Fibroblast of lung (primary cell): ENCODE measurements at regions not wholly inside any gene's neighbourhood (a gene's known extent, or its start where the extent isn't known, plus 50 kb on each side); places are given as distances from the start of the nearest gene placed in this dataset.

Experiments used
- DNase-seq, 2 donors: peaks; one replicate each; pipeline versions ENCODE4 v3.0.0 to v3.0.0-alpha.2; 2010; ENCODE audit warnings: low read depth in 2 of 2
- H2AFZ ChIP-seq: 2 replicates; pipeline ENCODE4 v1.5.1; 2012; ENCODE audit warnings: low read length, control low read depth, inconsistent platforms
- H3K27ac ChIP-seq: 2 replicates; pipeline ENCODE4 v1.5.1; 2011; ENCODE audit warnings: low read length, control low read depth; ENCODE audit not compliant: insufficient read depth
- H3K27me3 ChIP-seq: 2 replicates; pipeline ENCODE4 v1.5.1; 2011; ENCODE audit warnings: mild to moderate bottlenecking, low read length; ENCODE audit not compliant: control insufficient read depth, insufficient read depth
- H3K36me3 ChIP-seq: 2 replicates; pipeline ENCODE4 v1.5.1; 2011; ENCODE audit warnings: low read length; ENCODE audit not compliant: control insufficient read depth, insufficient read depth
- H3K4me1 ChIP-seq: 2 replicates; pipeline ENCODE4 v1.5.1; 2011; ENCODE audit warnings: low read length; ENCODE audit not compliant: control insufficient read depth, insufficient read depth; ENCODE audit errors: extremely low read depth
- H3K4me2 ChIP-seq: 2 replicates; pipeline ENCODE4 v1.5.1; 2011; ENCODE audit warnings: low read length, control low read depth; ENCODE audit not compliant: insufficient read depth; ENCODE audit errors: extremely low read depth
- H3K4me3 ChIP-seq, 4 experiments: fragments of 200-600 bp in 1 of 4; sonication (generic) in 1 of 4; replicated peaks in 1 of 4; 2 replicates each; pipeline ENCODE4 v1.5.1; 2011 to 2016; ENCODE audit warnings: low read length in 4 of 4, low read depth in 3 of 4, mild to moderate bottlenecking in 3 of 4, control low read depth in 2 of 4, inconsistent platforms in 1 of 4, mixed read lengths in 1 of 4; ENCODE audit not compliant: insufficient read depth in 1 of 4; ENCODE audit errors: control extremely low read depth in 1 of 4
- H3K79me2 ChIP-seq: 2 replicates; pipeline ENCODE4 v1.5.1; 2012; ENCODE audit warnings: mild to moderate bottlenecking, low read length, inconsistent platforms; ENCODE audit not compliant: control insufficient read depth, insufficient read depth
- H3K9ac ChIP-seq: 2 replicates; pipeline ENCODE4 v1.5.1; 2011; ENCODE audit warnings: mild to moderate bottlenecking, low read length, control low read depth; ENCODE audit not compliant: insufficient read depth
- H3K9me3 ChIP-seq: 2 replicates; pipeline ENCODE4 v1.5.1; 2012; ENCODE audit warnings: low read depth, low read length; ENCODE audit not compliant: control insufficient read depth, insufficient read depth
- H4K20me1 ChIP-seq: 2 replicates; pipeline ENCODE4 v1.5.1; 2011; ENCODE audit warnings: low read length; ENCODE audit not compliant: control insufficient read depth, insufficient read depth; ENCODE audit errors: extremely low read depth
- EZH2 ChIP-seq: IDR thresholded peaks from 2 replicates; pipeline ENCODE4 v1.5.1; 2012; ENCODE audit warnings: low read length, control low read depth, mild to moderate bottlenecking; ENCODE audit errors: missing control alignments
- TF ChIP-seq, protein P1 (sequence below), 2 donors: IDR thresholded peaks in 1 of 2; conservative IDR thresholded peaks in 1 of 2; 1 replicate in 1 of 2; 2 replicates in 1 of 2; pipeline ENCODE4 v1.5.1; 2011 to 2012; ENCODE audit warnings: low read length in 2 of 2, control low read depth in 1 of 2, inconsistent platforms in 1 of 2, low read depth in 1 of 2, mild to moderate bottlenecking in 1 of 2

DNA sequence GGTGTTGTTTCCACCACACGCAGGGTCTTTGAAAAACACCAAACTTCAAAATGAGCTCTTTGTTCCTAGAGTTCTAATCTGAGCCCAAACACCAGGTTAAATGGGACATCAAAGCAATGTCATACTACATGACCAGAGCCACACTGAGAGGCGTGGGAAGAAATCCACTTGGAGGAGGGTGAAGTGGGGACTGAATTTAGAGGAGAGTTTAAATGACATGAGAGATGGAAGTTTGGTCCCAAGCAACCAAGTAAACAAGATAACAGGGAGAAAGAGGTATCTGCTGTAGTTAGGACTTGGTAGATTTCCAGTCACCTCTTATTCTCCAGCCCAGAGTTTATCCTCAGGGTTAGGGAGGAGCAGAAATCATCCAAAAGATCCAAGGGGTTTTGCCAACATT lies 290.9 kb upstream of the FAM78B start:
- H3K4me3 ChIP-seq = no peak overlapping the region
- no peak overlapping the region for H3K9ac ChIP-seq

DNA sequence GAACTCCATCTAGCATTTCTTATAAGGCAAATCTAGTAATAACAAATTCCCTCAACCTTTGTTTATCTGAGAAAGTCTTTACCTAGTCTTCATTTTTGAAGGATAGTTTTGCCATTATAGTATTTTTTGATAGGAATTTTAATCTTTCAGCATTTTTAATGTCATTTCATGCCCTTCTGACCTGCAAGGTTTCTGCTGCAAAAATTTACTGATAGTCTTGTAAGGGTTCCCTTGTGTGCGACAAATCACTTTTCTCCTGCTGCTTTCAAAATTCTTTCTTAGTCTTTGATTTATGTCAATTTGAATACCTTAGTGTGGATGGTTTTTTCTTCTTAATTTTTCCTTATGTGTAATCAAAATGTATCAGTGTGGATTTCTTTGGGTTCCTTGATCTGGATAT lies 297.5 kb upstream of the FAM78B start:
- H3K9ac ChIP-seq = no peak overlapping the region
- H3K27ac ChIP-seq = no peak overlapping the region
- H2AFZ ChIP-seq = no peak overlapping the region
- no peaks in the 10 kb centered on the region for H3K79me2 ChIP-seq
- H4K20me1 ChIP-seq = no peaks in the 10 kb centered on the region
- no peak for TF ChIP-seq EZH2
- TF ChIP-seq, protein P1, sequence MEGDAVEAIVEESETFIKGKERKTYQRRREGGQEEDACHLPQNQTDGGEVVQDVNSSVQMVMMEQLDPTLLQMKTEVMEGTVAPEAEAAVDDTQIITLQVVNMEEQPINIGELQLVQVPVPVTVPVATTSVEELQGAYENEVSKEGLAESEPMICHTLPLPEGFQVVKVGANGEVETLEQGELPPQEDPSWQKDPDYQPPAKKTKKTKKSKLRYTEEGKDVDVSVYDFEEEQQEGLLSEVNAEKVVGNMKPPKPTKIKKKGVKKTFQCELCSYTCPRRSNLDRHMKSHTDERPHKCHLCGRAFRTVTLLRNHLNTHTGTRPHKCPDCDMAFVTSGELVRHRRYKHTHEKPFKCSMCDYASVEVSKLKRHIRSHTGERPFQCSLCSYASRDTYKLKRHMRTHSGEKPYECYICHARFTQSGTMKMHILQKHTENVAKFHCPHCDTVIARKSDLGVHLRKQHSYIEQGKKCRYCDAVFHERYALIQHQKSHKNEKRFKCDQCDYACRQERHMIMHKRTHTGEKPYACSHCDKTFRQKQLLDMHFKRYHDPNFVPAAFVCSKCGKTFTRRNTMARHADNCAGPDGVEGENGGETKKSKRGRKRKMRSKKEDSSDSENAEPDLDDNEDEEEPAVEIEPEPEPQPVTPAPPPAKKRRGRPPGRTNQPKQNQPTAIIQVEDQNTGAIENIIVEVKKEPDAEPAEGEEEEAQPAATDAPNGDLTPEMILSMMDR (conservative IDR thresholded peaks at IDR 0.05 in 1 of 2, IDR thresholded peaks at IDR 0.05 in 1 of 2; ENCODE audit: low read depth in 1 of 2, low read length in 2 of 2) = no peak
- no peak overlapping the region for H3K4me3 ChIP-seq
- no peaks in the 10 kb centered on the region for H3K4me1 ChIP-seq
- no peak for DNase-seq
- H3K4me2 ChIP-seq = no peak overlapping the region
- no peaks in the 10 kb centered on the region for H3K27me3 ChIP-seq
- H3K9me3 ChIP-seq = no peaks in the 10 kb centered on the region
- no peaks in the 10 kb centered on the region for H3K36me3 ChIP-seq

More for the DNA sequence above, 290.9 kb upstream of the FAM78B start:
- no peaks in the 10 kb centered on the region for H3K9me3 ChIP-seq
- no peaks in the 10 kb centered on the region for H3K4me1 ChIP-seq
- H2AFZ ChIP-seq = no peak overlapping the region
- H3K79me2 ChIP-seq = no peaks in the 10 kb centered on the region
- H3K27ac ChIP-seq = no peak overlapping the region
- no peak overlapping the region for H3K4me2 ChIP-seq
- no peaks in the 10 kb centered on the region for H3K27me3 ChIP-seq
- no peak for DNase-seq
- no peaks in the 10 kb centered on the region for H4K20me1 ChIP-seq
- no peak for TF ChIP-seq EZH2
- TF ChIP-seq, protein P1 (conservative IDR thresholded peaks at IDR 0.05 in 1 of 2, IDR thresholded peaks at IDR 0.05 in 1 of 2; ENCODE audit: low read depth in 1 of 2, low read length in 2 of 2) = no peak
- no peaks in the 10 kb centered on the region for H3K36me3 ChIP-seq

DNA sequence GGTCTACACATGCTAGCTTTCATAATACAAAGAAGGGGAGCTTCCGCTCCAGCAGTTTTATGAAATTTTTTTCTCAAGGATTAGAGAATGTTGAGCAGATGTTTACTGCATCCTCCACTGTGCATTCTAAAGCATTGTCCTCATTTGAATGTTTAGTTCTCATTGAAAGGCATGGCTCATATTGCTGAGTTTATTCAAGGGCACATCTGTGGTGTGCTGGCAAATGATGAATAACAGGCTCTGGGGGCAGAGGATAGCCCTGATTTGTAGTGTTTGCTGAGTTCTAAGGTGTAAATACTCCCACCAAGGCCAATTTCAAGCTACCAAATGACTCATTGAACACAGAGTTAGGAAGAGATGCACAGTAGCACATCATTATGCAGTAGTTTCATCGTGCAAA lies 303.2 kb upstream of the FAM78B start:
- no peak overlapping the region for H3K9ac ChIP-seq
- H4K20me1 ChIP-seq = no peaks in the 10 kb centered on the region
- H3K4me3 ChIP-seq = no peak overlapping the region
- H3K9me3 ChIP-seq = no peaks in the 10 kb centered on the region
- TF ChIP-seq, protein P1 (conservative IDR thresholded peaks at IDR 0.05 in 1 of 2, IDR thresholded peaks at IDR 0.05 in 1 of 2; ENCODE audit: low read depth in 1 of 2, low read length in 2 of 2) = no peak
- TF ChIP-seq EZH2 = no peak
- no peak overlapping the region for H2AFZ ChIP-seq
- H3K4me2 ChIP-seq = no peak overlapping the region
- H3K4me1 ChIP-seq = no peaks in the 10 kb centered on the region
- DNase-seq = no peak
- H3K27me3 ChIP-seq = no peaks in the 10 kb centered on the region
- H3K27ac ChIP-seq = no peak overlapping the region
- H3K36me3 ChIP-seq = no peaks in the 10 kb centered on the region
- no peaks in the 10 kb centered on the region for H3K79me2 ChIP-seq
